Activated naive CD4-positive, alpha-beta T cell treated with anti-CD3 and anti-CD28 coated beads, Interleukin-2, amount 10 ng/mL, durations not matched to agents 7 days and 5 days (primary cell): ENCODE measurements at regions not wholly inside any gene's neighbourhood (a gene's known extent, or its start where the extent isn't known, plus 50 kb on each side); places are given as distances from the start of the nearest gene placed in this dataset.
A peak's percentile ranks its signal among the peaks of the same experiment; 100 is the strongest.

ENCODE experiments used
- CTCF ChIA-PET: fragments of 350-600 bp; sonication (Branson Sonifier 250); formaldehyde crosslinking; loops from one replicate; lab custom pipeline; 2021; ENCODE audit warnings: antibody characterized with exemption; lab: Charles Lee
- DNase-seq: peaks from one replicate; pipeline ENCODE4 v3.0.0-alpha.2; 2020
- H3K27ac Mint-ChIP-seq: one replicate; pipeline ENCODE4 v1.8.0; 2021; ENCODE audit warnings: mild to moderate bottlenecking, moderate library complexity, mixed read lengths
- H3K27me3 Mint-ChIP-seq: one replicate; pipeline ENCODE4 v1.8.0; 2021; ENCODE audit warnings: mild to moderate bottlenecking, mixed read lengths
- H3K36me3 Mint-ChIP-seq: one replicate; pipeline ENCODE4 v1.8.0; 2021; ENCODE audit warnings: mixed read lengths
- H3K4me1 Mint-ChIP-seq: one replicate; pipeline ENCODE4 v1.8.0; 2021; ENCODE audit warnings: mixed read lengths
- H3K4me3 Mint-ChIP-seq: one replicate; pipeline ENCODE4 v1.8.0; 2021; ENCODE audit warnings: mild to moderate bottlenecking, moderate library complexity, mixed read lengths
- H3K9me3 Mint-ChIP-seq: one replicate; pipeline ENCODE4 v1.8.0; 2021; ENCODE audit warnings: mixed read lengths

DNA sequence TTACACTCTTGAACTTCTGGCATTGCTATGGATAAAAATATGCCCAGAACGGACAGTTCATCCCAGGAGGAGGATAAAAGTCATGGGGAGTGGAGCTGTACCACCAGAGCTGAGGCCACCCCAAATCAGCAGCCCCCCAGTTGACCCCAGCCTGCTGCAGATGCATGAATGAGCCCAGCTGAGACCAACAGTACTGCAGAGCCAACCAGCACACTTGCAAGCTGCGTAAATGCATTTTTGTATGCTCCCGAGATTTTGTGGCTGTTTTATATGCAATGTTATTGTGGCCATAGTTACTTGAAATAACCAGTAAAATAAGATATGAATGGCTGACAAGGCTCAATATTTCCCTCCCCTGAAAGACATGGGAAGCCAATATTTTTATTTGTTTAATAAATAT is 264.6 kb downstream of the DUSP10 start:
- CTCF ChIA-PET = interaction anchor here (0.7 to 4.4 kb wide), 10 partner anchors 9 to 978 kb away, joined by 3 to 28 read pairs (median 4); partner anchors contain the start of gene DUSP10
- no peaks in the 10 kb centered on the region for H3K9me3 Mint-ChIP-seq
- no peak overlapping the region for H3K4me3 Mint-ChIP-seq
- no peak for DNase-seq
- peaks cover 8% of the 10 kb centered on the region for H3K27me3 Mint-ChIP-seq
- H3K36me3 Mint-ChIP-seq = no peaks in the 10 kb centered on the region
- H3K27ac Mint-ChIP-seq = no peak overlapping the region
- H3K4me1 Mint-ChIP-seq = no peaks in the 10 kb centered on the region

DNA sequence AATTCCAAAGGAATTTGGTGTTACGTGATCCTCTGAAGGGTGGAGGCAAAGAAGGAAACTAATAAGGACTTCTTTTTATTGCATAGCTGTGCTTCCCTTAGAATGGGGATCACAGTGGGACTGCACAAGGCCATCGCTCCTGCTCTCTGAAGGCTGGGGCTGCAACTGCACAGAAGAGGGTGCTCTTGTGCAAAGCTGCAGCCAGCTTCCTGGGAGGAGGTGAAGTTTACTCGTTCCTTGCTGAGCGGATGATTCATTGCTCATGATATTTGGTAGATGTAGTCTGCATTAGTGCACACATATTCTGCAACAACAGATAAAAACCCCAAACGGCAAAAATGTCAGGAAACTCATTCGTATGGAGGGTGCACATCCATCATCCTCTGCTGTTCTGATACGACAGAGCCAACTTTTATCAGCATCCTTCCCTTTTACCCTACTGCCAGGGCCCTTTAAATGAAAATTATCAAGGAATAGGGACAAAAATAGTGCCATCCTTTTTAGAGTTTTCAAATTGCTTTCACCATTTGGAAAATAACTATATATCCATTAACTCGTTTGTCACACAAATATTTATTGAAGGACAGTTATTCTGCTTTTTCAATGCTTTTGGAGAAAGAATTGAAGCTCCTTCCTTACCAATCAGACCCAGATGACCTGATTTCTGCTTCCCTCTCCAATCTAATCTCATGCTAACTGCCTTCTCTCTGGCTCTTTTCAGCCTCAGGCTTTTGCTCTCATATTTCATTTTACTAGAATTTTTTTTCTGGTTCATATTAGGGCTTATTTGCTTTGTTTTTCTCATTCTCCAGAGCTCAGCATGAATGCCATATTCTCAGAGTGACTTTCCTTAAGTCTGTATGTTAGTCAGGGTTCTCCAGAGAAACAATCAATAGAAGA is 263.6 kb downstream of the DUSP10 start:
- H3K27ac Mint-ChIP-seq = no peak overlapping the region
- no peaks in the 10 kb centered on the region for H3K36me3 Mint-ChIP-seq
- CTCF ChIA-PET = interaction anchor here (0.7 to 4.4 kb wide), 11 partner anchors 8 to 977 kb away, joined by 3 to 28 read pairs (median 4); partner anchors contain the start of gene DUSP10
- no peaks in the 10 kb centered on the region for H3K9me3 Mint-ChIP-seq
- peak; percentile 64 for DNase-seq
- peaks cover 8% of the 10 kb centered on the region for H3K27me3 Mint-ChIP-seq
- H3K4me1 Mint-ChIP-seq = no peaks in the 10 kb centered on the region
- H3K4me3 Mint-ChIP-seq = no peak overlapping the region

DNA sequence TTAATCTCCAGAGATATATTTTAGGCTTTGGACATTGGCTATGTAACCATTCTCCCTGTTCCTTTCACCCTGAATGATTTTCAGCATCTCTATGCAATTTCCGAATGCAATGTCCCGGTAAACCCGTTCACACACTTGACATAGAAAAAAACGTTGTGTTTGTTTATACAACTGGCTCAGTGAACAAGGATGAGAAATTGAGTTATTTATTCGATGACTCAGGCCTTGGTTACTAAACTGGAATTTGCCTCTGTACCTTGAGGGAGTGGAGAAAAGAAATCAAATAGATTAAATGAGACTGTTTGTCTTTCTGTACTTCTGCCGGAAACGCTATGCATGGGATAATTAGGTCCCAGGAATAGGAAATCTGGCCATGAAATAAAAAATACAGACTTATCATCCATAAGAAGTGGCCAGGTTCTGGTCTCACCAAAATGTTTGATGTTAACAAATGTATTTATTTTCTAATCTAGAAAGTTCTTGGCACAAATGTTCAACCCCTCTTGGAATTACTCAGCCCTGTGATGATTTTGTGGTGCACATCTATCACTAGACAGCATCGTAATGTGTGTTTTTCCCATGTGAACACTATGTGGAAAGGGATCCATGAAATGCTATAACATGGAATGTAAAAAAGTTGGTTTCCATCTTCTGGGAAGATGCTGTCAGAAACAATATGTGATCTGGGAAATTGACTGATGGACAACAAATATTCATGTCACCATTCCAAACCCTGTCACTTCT is 253.9 kb downstream of the DUSP10 start:
- no peaks in the 10 kb centered on the region for H3K4me1 Mint-ChIP-seq
- no peak for DNase-seq
- H3K27me3 Mint-ChIP-seq = no peaks in the 10 kb centered on the region
- no peak overlapping the region for H3K27ac Mint-ChIP-seq
- H3K4me3 Mint-ChIP-seq = no peak overlapping the region
- no peaks in the 10 kb centered on the region for H3K9me3 Mint-ChIP-seq
- H3K36me3 Mint-ChIP-seq = no peaks in the 10 kb centered on the region
- CTCF ChIA-PET = no interaction called here

DNA sequence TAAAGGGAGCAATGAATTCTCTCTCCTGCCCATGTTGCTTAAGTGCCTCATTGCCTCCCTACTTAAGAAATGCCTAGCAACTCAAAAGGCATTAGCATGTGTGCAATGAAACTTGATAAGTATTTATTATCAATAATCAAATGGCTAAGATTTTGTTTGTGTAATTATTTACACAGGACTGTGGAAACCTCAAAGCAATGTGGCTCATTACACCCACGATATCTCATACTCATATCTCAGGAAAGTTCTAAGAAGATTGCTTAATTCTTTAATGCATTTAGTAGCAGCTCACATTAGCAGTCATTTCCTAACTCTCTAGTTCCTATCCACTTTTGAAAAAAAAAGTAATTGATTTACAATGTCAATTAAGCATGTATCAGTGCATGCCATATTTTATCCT is 253.3 kb downstream of the DUSP10 start:
- Mint-ChIP-seq H3K27ac (no peak overlapping the region), H3K36me3 (no peaks in the 10 kb centered on the region), H3K9me3 (no peaks in the 10 kb centered on the region), H3K27me3 (no peaks in the 10 kb centered on the region), H3K4me3 (no peak overlapping the region), H3K4me1 (no peaks in the 10 kb centered on the region)
- DNase-seq = no peak
- CTCF ChIA-PET = no interaction called here

DNA sequence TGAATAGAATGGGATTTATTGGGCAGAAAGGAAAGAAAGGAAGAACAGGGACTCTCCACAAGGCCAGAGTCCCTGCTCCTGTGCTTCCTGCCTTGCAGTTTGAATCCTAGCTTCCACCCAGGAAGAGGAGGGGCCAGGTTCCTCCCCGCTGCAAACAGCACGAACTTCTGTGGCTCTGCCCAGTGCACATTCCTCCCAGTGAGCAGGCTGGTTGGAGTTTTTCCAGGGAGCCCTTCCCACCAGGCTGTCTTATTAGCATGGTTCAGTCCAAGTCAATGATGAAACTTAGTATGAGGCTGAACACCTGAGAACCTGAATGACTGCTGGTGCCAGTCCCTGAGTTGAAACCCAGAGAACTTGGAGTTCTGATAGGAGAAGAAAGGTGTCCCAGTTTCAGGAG is 247.2 kb downstream of the DUSP10 start:
- Mint-ChIP-seq H3K9me3 (no peaks in the 10 kb centered on the region), H3K27me3 (no peaks in the 10 kb centered on the region), H3K4me3 (no peak overlapping the region), H3K36me3 (no peaks in the 10 kb centered on the region), H3K4me1 (no peaks in the 10 kb centered on the region), H3K27ac (no peak overlapping the region)
- no peak for DNase-seq
- CTCF ChIA-PET = no interaction called here

DNA sequence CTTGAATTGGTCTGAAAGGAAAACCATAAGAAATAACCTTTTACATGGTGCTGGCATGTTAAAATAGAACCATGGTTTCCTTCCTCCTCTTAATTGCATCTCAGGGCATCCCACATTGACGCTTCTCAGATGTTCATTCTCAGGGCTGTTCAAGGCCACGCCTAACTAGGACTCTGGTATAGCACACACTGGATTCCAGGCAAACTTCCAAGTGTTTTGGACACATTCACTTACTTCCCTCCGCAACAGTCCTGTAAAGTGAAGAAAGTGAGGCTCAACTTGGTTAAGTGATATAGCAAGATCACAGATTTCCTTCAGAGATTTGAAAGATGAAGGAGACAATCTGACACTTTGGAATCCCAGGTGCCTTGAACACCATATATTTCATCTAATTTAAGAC is 244.8 kb downstream of the DUSP10 start:
- no peak overlapping the region for H3K27ac Mint-ChIP-seq
- peaks cover 2% of the 10 kb centered on the region for H3K27me3 Mint-ChIP-seq
- H3K36me3 Mint-ChIP-seq = no peaks in the 10 kb centered on the region
- no peaks in the 10 kb centered on the region for H3K4me1 Mint-ChIP-seq
- H3K9me3 Mint-ChIP-seq = no peaks in the 10 kb centered on the region
- H3K4me3 Mint-ChIP-seq = no peak overlapping the region
- CTCF ChIA-PET = no interaction called here
- DNase-seq = no peak

DNA sequence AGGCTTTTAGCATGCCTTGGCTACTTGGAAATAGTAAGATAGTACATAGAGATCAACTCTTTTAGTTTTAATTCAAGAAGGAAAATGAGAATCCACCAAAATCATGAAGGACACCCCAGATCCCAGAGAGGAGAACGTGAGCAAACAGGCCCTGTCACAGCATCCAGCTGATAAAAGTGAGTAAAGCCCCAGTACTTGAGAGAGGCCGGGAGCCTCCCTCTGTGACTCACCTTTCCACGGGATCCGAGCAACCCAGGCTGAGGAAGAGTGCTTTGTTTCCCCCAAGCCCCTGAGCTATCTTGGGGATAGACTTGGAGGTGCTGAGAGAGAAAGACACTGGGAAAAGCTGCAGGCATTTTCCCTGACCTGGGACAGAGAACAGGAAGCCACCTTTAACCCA is 238.6 kb downstream of the DUSP10 start:
- Mint-ChIP-seq H3K36me3 (no peaks in the 10 kb centered on the region), H3K27ac (no peak overlapping the region), H3K9me3 (peaks cover 7% of the 10 kb centered on the region), H3K4me1 (no peaks in the 10 kb centered on the region), H3K27me3 (peaks cover 10% of the 10 kb centered on the region), H3K4me3 (no peak overlapping the region)
- CTCF ChIA-PET = no interaction called here
- no peak for DNase-seq

DNA sequence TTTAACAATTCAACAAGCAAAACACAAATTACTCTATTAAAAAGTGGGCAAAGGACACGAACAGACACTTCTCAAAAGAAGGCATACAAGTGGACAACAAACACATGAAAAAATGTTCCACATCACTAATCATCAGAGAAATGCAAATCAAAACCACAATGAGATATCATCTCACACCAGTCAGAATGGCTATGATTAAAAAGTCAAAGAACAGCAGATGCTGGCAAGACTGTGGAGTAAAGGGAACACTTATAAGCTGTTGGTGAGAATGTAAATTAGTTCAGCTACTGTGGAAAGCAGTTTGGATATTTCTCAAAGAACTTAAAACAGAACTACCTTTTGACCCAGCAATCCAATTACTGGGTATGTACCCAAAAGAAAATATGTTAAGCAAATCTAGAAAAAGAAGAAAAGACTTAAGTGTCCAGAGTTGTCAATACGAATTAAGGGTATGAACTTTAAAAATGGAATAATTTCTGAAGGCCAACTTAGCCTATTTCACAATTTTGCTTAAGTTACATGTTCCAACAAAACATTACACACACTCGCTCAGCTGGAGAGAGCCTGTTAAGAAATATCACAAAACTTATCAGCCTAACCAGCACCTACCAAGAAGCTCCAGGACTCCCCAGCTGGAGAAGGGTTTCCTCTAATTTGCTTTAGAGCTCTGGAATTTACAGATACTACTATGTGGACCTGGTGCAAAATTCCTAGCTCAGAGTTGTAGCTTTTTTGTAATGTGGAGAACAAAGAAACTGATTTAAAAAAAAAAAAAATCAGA is 232.1 kb downstream of the DUSP10 start:
- Mint-ChIP-seq H3K27me3 (peaks cover 5% of the 10 kb centered on the region), H3K4me3 (no peak overlapping the region), H3K4me1 (no peaks in the 10 kb centered on the region), H3K9me3 (peaks cover 7% of the 10 kb centered on the region), H3K27ac (no peak overlapping the region), H3K36me3 (no peaks in the 10 kb centered on the region)
- DNase-seq = no peak
- CTCF ChIA-PET = interaction anchor here (0.6 to 0.7 kb wide), 2 partner anchors 13 to 536 kb away, joined by 3 to 4 read pairs; no protein-coding TSS in a partner anchor

DNA sequence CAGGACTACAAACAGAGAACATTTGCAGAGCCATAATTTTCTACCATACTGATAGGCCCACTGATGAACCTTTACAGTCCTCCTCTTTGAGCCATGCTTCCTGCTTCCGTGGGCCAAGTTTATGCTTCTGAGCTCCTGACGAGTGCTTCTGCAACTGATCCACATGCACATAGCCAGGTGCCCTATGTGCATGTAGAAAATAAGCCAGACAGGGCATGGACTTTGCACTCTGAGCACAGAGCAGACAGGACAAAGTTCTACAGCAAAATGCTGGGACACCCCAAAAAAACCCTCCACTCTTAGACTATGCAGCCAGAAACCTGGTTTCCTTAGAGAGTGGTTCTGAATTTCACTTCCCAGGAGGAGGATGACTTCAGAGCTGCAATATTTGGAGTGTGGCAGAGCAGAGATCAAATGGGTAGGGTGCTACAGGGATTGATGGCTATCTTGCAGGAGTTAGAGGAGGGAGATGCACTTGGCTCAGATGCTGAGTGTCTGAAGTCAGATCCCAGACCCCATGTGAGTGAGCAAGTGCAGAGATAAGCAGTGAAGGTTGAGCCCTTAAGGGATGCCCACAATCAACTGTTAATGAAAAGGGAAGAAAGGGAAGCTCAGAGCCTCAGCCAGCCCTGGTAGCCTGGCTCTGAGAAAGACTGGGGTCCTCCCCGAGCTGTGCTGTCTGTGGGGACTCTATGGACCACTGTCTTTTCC is 230.9 kb downstream of the DUSP10 start:
- Mint-ChIP-seq H3K9me3 (no peaks in the 10 kb centered on the region), H3K4me3 (no peak overlapping the region), H3K27ac (no peak overlapping the region), H3K4me1 (no peaks in the 10 kb centered on the region), H3K36me3 (no peaks in the 10 kb centered on the region), H3K27me3 (peaks cover 5% of the 10 kb centered on the region)
- CTCF ChIA-PET = interaction anchor here (0.6 kb wide), 1 partner anchor 535 kb away, joined by 3 read pairs; no protein-coding TSS in a partner anchor
- DNase-seq = no peak

DNA sequence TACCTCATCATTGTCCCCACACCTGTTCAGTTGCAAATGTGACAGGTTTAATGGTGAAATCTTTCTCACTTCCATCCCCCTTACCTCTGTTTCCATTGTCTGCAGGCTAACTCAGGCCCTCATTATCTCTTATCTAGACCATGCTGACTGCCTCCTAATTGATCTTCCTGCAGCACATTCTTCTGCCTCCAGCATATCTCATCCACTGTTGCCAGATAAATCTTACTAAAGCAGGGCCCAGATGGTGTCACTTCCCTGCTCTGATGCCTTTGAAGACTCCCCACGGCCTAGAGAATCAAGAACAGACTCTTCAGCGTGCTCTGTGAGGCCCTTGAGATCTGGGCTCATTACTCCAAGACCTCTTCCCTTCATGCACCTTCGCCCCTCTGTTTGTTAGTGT is 230.1 kb downstream of the DUSP10 start:
- DNase-seq = no peak
- peaks cover 5% of the 10 kb centered on the region for H3K27me3 Mint-ChIP-seq
- no peaks in the 10 kb centered on the region for H3K9me3 Mint-ChIP-seq
- CTCF ChIA-PET = no interaction called here
- H3K36me3 Mint-ChIP-seq = no peaks in the 10 kb centered on the region
- H3K27ac Mint-ChIP-seq = no peak overlapping the region
- no peak overlapping the region for H3K4me3 Mint-ChIP-seq
- H3K4me1 Mint-ChIP-seq = no peaks in the 10 kb centered on the region

DNA sequence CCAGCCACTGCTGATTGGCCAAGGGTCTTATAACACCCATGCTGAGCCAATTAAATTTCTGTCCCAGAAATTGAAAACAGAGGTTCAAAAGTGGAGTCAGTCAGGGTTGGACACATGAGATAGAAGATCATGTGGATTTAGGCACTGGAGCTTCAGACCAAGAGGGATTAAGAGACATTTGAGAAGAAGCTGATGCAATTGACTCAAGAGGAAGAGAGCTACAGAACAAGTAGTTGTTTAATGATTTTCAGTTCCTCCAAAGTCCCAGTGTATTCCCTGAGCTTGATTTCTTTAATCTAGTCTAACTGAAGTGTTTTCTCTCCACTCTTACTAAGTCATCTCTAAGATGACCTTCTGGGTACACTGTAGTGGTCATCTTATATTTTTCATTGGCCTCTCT is 227.1 kb downstream of the DUSP10 start:
- Mint-ChIP-seq H3K9me3 (no peaks in the 10 kb centered on the region), H3K27me3 (peaks cover 5% of the 10 kb centered on the region), H3K27ac (no peak overlapping the region), H3K4me1 (no peaks in the 10 kb centered on the region), H3K36me3 (no peaks in the 10 kb centered on the region), H3K4me3 (no peak overlapping the region)
- DNase-seq = no peak
- CTCF ChIA-PET = no interaction called here

DNA sequence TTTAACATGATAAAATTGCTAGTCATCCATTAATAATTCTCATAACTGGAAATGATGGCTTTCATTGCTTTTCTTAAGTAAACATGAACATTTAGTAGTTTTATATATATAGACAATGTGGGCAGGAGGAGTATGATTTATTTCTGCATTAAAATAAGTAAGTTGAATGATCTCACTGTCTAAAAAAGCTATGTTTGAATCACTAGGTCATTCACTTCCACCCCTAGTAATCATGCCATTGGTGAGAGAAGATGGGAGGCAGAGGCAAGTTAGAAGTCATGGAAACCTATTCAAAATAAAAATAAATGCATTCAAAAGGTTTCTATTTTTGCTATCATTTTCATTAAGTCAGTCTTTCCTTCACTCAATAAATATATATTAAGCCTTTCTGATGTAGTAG is 226.4 kb downstream of the DUSP10 start:
- no peaks in the 10 kb centered on the region for H3K36me3 Mint-ChIP-seq
- peaks cover 9% of the 10 kb centered on the region for H3K27me3 Mint-ChIP-seq
- H3K4me3 Mint-ChIP-seq = no peak overlapping the region
- H3K9me3 Mint-ChIP-seq = no peaks in the 10 kb centered on the region
- CTCF ChIA-PET = no interaction called here
- no peak overlapping the region for H3K27ac Mint-ChIP-seq
- DNase-seq = no peak
- no peaks in the 10 kb centered on the region for H3K4me1 Mint-ChIP-seq

DNA sequence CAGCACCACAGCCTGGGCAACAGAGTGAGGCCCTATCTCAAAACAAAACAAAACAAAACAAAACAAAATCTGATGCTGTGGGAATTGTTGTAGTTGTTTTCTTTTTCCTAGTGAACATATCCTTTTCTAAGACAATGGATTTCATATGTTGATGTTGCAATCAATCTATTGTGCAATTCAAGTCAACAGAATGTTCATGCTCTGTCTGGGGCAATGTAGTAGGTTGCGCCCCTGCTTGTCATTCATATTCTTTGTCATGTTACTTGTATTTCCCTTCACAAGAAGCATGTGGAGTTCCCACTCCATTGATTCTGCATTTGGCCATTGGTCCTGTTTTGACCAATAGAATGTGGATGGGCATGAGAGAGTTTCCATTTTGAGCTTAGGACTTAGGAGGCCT is 223.9 kb downstream of the DUSP10 start:
- H3K27ac Mint-ChIP-seq = no peak overlapping the region
- no peak overlapping the region for H3K4me3 Mint-ChIP-seq
- H3K27me3 Mint-ChIP-seq = peaks cover 4% of the 10 kb centered on the region

More for the DNA sequence above, 223.9 kb downstream of the DUSP10 start:
- CTCF ChIA-PET = no interaction called here
- Mint-ChIP-seq H3K9me3 (no peaks in the 10 kb centered on the region), H3K4me1 (no peaks in the 10 kb centered on the region), H3K36me3 (no peaks in the 10 kb centered on the region)
- DNase-seq = no peak
